AG20443 (cell line): ENCODE measurements at regions not wholly inside any gene's neighbourhood (a gene's known extent, or its start where the extent isn't known, plus 50 kb on each side); places are given as distances from the start of the nearest gene placed in this dataset.

Experiments
- DNase-seq: peaks from one replicate; pipeline ENCODE4 v3.0.0; 2012; ENCODE audit warnings: low spot score, mixed read lengths

- DNase-seq: no peak
Measured at GRCh38 chr2:106572541-106573450, 85.6 kb downstream of the CD8B2 start.

GRCh38 chr2:106573773-106574172 lies 86.6 kb downstream of the CD8B2 start:
- no peak for DNase-seq

- peak; percentile 43 for DNase-seq
Measured at GRCh38 chr2:106575955-106576354, 88.8 kb downstream of the CD8B2 start.

- DNase-seq: no peak
Measured at GRCh38 chr2:106577255-106577651, 90.1 kb downstream of the CD8B2 start.

- DNase-seq: no peak
Measured at GRCh38 chr2:106579750-106580197, 92.6 kb downstream of the CD8B2 start.

GRCh38 chr2:106580241-106580640 lies 93.1 kb downstream of the CD8B2 start:
- DNase-seq: no peak

GRCh38 chr2:106581328-106581727 lies 94.2 kb downstream of the CD8B2 start:
- no peak for DNase-seq

GRCh38 chr2:106581755-106582147 lies 94.6 kb downstream of the CD8B2 start:
- no peak for DNase-seq

GRCh38 chr2:106582148-106583143 lies 95.3 kb downstream of the CD8B2 start:
- peak; percentile 94 for DNase-seq

GRCh38 chr2:106584304-106584954 lies 97.3 kb downstream of the CD8B2 start:
- DNase-seq: no peak

- no peak for DNase-seq
Measured at GRCh38 chr2:106596844-106597243, 109.7 kb downstream of the CD8B2 start.

- DNase-seq: no peak
Measured at GRCh38 chr2:106599540-106599939, 112.4 kb downstream of the CD8B2 start.

- DNase-seq: no peak
Measured at GRCh38 chr2:106602042-106602441, 114.9 kb downstream of the CD8B2 start.

- DNase-seq: no peak
Measured at GRCh38 chr2:106606652-106607051, 119.5 kb downstream of the CD8B2 start.

- DNase-seq: no peak
Measured at GRCh38 chr2:106607371-106607770, 120.2 kb downstream of the CD8B2 start.

- DNase-seq: no peak
Measured at GRCh38 chr2:106609780-106610179, 122.6 kb downstream of the CD8B2 start.

GRCh38 chr2:106614511-106615291 lies 127.5 kb downstream of the CD8B2 start:
- DNase-seq: no peak

- DNase-seq: no peak
Measured at GRCh38 chr2:106618614-106619013, 131.4 kb downstream of the CD8B2 start.

- DNase-seq: no peak
Measured at GRCh38 chr2:106623456-106623855, 136.3 kb downstream of the CD8B2 start.

GRCh38 chr2:106624787-106625380 lies 137.7 kb downstream of the CD8B2 start:
- no peak for DNase-seq

- no peak for DNase-seq
Measured at GRCh38 chr2:106628377-106628776, 141.2 kb downstream of the CD8B2 start.
